Glomerular endothelial cell (primary cell): ENCODE measurements at regions not wholly inside any gene's neighbourhood (a gene's known extent, or its start where the extent isn't known, plus 50 kb on each side); places are given as distances from the start of the nearest gene placed in this dataset.

Experiments
- DNase-seq: peaks from one replicate; pipeline ENCODE4 v3.0.0-alpha.2; 2011; ENCODE audit warnings: low read depth, low spot score; ENCODE audit errors: extremely low read depth

DNA sequence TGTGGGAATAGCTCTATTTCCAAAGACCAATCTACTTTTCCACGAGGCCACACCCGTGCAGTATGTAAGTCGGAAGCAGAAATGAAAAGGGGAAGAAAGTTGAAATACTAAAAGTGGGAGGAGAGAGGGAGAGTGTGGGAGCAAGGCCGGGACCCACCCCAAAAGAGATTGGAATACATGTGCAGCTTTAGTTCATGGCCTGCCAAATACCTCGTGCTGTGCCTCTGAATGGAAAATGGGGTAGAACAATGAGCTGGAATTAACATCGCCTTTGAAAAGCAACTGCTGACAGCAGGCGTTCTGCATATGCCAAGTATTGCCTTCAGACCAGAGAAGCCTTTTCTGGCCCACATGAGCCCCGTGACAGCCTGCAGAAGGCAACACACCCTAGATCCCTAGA is 155.6 kb downstream of the CD83 start:
- DNase-seq: no peak

DNA sequence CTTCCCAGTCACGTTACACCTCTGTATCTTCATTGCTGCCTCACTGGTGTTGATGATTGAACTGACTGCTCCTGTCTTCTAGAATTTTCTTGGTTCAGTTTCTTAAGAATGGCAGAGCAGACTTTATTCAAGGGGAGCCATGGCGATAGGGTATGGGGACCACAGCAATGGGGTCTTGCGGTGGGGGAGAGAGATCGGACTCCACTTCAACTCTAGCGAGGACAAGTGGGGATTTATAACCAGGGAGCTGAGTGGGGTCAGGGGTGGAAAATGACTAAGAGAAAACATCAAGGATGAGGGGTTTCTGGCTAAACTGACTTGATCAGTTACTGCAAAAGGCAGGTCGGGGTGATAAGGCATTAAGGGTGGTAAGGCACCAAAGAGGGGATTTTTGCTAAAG is 156.4 kb downstream of the CD83 start:
- DNase-seq: no peak

DNA sequence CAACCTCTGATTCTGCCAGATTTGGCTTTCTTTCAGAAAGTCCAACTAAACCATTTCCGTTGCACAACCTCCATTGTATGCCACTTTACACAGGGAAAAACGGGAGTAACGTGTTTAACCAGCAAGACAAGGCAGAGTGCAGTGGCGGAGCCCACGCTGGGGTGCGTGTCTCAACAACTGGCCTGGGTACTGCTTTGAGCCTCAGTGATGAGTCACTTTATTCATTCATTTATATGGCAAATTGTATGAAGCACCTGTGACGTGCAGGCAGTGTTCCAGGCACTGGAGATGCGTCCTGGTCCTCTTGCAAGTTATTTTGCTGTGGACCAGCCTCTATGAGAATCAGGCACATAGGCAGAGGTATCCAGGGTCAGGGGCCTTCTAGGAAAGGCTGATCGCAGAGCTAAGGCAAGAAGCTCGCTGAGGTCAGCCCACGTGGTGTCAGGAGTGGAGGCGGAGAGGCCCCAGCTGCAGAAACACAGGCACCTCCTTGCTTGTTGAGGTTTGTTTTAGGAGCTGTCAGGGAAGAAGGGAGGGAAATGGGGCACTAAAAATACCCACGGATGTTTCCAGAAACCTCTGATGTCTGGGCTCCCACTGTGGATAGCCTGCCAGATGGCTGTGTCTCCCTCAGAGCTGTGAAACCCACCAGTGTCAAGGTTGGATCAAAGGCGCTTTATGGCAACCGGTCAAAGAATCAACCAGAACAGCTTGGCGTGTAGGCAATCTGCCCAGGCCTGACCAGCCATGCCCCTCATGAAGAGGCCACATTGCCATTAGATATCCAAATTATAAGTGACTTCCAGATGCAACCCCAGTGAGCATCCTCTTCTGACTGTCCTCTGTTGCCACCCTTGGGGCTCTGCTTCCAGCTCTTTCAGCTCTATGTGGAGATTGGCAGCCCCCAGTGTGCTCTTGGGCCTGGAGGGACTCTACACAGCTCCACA is 157.2 kb downstream of the CD83 start:
- no peak for DNase-seq

DNA sequence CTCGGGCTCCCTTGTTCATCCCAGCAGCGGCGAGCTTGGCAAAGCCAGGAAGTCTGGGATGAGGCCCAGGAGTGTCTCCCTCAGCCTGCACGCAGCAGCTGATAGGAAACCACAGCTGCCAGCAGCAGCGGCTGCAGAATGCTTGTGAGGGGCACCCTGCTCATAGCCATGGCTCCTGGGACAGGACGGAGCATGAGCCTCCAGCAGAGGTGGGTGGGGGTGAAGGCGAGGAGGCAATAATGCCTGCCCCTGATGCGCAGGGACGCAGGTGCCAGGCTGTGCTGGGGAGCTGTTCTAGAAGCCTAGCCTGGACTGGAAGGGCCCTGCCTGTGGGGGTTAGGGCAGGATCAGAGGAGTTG is 157.9 kb downstream of the CD83 start:
- DNase-seq: no peak

DNA sequence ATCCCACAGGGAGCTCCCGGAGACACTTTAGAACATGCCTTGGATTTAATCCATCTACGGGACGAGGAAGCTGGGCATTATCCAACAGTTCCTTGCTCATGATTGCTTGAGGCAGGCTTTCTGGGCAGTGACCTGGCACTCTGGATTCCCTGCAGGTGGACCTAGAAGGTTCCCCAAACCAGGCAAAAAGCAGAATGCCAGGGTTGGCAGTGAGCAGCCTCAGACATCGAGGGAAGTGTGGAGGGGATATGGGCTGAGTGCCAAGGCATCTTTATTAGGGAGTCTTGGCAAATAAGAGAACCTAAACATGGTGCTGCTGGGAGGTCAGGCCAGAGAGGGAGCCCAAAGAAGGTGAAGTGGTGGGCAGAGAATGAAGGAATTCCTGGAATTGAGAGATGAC is 158.5 kb downstream of the CD83 start:
- no peak for DNase-seq

DNA sequence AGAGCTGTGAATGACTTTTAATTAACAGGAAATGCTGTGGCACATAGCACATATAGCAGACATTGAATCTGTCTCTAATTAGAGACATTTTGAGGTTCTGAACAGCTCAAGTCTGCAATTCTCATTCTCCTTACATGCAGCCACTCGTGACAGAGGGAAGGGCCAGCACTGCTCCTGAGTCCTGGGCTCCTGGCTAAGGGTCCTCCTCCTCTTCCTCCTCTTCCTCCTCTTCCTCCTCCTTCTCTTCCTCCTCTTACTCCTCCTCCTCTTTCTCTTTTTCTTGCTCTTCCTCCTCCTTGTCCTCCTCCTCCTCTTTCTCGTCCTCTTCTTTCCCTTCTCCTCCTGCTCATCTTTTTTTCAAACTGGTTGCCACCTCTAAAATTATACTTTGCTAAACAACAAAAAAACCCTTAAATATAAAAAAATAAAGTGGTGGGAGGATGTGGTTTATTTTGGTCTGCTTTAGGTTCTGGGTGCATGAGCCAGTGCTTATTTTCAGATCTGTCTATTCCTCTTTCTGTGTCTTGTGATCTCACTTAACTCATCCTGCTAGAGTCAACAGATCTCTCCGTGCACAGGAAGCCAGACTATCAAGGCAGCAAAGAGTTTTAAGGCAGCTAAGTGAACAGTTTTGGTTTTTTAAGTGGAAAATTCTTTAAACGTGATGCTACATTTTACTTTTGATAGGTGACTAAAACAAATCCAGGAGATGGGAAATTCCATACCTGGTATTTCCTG is 159.3 kb downstream of the CD83 start:
- no peak for DNase-seq

DNA sequence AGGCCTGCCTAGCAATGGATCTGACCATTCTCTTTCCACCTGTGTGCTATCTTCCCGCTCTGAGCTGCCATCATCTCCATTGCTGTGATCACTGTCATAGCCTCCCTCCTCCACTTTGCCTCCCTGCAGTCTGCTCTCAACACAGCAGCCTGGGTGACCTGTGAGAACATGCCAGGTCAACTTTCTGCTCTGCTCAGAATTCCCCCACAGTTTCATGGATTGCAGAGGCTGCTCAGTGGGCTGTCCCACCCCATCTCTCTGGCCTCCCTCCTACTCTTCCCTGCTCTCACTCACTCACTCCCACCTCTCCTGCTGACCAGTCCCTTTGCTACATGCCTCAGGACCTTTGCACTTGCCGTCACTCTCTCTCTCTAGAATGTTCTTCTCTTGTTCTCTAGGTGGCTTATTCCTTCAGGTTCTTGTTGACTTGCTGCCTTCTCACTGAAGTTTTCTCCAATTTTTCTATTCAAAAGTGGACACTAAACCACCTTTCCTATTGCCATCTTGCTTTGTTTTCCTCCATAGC is 159.9 kb downstream of the CD83 start:
- no peak for DNase-seq

DNA sequence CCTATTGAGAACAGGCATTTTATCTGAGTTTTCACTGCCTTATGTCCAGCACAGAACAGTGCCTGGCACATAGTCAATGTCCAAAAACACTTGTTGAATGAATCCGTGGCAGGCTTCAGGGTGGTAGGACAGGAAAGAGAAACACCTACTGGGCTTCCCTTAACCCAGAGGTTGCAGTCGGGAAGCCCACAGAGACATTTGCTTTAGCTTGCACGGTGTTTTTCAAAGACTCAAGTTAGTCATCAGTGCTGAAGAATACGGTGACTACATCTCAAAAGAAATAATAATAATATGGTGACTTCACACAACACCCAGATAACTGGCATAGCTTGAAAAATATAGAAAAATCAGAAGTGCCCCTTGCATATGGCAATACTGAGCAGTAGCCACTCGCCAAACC is 160.4 kb downstream of the CD83 start:
- DNase-seq: no peak

DNA sequence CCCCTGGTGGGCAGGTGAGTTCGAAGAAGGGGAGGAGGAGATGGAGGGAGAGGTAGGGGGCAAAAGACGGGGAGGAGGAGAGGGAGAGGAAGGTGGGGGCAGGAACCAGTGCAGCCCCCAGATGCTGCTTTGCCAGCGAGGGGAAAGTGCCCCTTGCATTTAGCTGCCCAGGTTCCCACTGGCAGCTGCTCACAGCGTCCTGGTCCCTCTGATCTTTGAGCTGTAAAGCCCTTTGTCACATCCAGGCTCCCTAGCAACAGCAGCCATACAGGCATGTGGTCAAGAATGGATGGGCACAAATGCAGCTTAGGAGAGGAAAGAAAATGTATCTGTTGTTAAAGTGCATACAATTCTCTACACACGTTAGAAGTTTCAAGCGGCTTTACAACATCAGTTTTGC is 160.9 kb downstream of the CD83 start:
- no peak for DNase-seq

DNA sequence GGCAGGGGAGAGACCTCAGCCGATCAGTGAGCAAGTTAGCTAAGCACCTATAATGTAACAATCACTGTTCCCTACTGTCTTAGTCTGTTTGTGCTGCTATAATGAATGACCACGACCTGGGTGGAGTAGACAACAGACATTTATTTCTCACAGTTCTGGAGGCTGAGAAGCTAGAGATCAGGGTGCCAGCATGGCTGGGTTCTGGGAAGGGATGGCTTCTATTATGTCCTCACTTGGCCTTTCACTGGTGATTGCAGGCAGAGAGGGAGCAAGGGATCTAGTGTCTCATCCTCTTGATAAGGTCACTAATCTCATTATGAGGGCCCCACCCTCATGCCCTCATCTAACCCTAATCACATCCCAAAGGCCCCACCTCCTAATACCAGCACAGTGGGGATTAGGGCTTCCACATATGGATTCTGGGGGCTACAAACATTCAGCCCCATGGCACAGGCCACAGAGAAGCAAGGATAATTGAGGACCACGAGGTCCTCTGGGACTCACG is 162.5 kb downstream of the CD83 start:
- no peak for DNase-seq

DNA sequence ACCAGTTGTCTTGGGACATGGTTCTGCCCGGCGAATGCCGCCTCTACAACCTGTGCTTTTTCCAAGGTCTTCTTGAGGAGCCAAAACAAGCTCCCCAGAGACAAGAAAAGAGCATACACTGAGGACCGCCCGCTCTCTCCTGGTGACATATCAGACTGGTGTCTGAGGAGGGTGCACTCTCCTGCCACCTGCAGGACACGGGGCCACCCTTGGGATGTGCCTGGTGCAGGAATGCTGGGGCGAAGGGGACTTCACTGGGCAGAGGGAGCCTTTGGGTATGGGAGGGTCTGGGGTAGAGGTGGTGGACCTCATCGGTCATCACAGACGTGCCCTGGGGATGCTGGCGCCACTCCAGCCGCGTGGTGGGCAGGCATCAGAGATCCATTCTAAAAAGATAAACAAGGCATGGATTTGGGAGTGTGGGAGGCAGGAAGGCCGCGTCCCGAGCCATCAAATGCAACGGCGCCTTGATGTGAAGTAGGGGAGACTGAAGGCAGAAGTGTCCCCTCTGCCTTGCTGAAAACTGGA is 163.3 kb downstream of the CD83 start:
- DNase-seq: no peak

DNA sequence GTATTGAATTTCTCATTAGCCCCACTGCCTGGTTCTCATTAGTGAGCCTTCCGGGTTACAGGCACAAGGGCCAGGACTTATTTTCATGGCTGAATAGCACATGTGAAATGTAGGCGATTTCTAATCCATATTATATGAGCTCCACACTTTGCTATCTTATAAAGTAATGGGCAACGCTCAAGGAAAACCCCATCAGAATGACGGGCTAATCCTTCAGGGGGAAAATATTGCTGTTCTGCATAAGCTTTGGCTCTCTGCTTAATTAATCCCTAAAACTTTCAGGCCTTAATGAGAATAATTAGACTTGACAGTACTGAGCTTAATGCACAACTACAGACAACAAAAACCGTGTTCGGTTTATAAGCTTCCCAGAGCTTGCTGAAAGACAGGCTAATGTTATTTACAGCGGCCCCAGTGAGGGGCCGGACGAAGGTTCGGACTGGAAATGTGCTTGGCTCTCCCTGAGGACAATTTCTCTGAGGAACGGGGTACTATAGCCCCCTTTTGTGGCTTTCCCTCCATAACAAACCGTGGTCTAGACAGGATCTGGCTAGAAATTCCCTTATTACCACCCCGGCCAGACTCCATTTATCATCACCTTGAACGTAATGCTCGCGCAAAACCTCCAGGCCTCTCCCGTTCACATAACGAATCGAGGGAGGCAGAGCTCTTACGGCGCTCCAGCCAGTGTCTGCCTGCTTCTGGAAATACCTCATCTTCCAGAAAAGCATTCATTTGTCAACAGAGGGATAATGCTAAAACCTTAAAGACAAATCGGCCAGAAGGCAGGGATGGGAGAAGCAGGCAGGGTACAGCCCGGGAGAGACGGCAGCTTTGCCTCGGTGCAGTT is 164.5 kb downstream of the CD83 start:
- DNase-seq: no peak

DNA sequence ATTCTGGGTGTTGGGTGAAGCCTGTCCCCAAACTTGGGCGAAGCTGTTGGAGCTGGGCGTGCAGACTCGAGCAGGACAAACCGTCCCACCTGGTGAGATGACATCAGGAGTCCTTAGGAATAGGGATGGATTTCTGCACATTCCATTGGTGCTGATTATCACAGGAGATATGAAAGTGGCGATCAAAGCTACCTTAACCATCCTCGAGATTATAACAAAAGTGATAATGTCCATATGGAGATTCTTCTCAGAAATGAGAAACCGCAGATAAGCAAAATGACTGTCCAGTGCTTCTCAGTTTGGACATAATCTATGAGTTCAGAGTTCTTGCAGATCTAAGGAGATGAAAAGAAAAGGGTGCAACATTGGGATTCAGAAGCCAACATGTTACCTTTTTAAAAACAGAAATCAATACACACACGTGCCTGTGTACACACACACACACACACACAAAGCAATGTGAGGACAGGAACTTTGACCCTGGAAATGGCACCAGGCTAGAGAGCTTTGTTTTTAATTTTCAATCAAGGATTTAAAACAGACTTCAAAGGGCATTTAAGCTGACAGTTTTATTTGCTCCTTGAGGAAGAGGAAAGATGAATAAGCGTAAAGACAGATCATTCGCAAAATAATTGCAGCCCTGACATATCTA is 165.4 kb downstream of the CD83 start:
- no peak for DNase-seq

DNA sequence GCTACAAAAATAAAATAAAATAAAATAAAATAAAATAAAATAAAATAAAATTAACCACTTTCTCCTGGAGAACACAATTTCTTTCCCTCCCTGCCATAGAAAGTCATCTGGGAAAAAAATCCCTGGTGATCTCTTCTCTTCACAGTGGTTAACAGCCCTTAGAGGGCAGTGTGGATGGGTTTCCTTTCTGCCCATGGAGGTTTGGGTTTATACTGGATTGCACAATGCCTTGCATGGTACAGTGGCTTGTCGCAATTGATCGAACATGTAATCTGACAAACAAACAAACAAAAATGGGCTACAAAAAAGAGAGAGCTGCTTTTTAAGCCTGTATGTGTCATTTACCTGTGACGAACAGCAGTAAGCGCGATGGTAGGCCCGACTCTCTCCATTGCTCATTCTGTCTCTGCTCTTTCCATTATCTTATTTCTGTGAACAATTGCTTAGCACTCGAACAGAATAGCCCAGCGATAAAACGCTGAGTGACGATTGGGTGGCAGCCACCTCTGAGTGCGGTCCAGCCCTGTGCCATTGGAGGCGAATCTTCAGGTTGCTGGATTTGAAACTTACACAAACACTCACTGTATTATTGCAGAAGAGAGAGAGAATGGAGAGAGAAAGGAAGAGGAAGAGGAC is 166.1 kb downstream of the CD83 start:
- no peak for DNase-seq

DNA sequence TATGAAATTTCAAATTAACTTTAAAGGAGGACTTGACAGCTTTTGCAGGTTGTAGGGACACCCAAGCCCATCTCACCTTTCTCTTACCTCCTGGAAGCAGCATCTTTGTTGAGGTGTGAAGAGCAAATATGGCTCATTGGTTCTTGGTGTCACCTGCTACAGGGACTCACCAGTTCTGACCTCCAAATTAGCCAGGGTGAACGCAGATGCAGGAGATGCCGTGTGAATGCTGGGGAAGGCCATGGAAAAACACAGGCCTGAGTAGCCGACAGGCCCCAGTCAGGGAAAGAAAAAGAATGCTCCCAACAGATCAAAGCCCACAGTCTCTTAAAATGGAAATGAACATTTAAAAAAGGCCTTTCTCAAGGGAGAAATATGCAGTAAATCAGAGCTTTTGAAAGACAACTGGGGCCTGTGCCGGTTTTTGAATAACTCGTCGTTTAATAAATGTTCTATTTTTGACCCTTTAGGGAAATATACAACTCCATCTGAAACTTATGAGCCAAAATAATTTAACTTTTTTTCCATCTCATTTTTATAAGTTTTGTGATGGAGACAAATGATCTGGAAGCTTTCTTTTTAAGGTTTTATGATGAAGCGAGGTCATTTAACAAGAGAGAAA is 167.5 kb downstream of the CD83 start:
- DNase-seq: no peak

DNA sequence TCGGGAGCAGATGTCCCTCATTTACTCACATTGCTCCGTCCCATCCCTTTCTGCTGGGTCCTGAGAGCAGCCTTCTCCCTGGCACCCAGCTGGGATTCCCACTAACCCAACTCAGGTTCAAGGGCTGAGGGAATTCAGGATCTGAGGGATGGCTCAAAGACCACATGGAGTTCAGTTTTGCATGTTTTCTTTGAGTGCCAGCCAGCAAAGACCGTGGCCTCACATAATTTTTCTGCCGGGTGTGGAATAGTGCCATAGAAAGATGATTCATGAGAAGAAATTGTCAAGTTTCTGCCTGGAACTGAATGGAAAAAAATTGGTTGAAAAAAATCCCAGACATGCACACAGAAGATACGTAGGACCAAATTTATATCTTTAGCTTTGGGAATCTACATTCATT is 168.6 kb downstream of the CD83 start:
- DNase-seq: no peak

DNA sequence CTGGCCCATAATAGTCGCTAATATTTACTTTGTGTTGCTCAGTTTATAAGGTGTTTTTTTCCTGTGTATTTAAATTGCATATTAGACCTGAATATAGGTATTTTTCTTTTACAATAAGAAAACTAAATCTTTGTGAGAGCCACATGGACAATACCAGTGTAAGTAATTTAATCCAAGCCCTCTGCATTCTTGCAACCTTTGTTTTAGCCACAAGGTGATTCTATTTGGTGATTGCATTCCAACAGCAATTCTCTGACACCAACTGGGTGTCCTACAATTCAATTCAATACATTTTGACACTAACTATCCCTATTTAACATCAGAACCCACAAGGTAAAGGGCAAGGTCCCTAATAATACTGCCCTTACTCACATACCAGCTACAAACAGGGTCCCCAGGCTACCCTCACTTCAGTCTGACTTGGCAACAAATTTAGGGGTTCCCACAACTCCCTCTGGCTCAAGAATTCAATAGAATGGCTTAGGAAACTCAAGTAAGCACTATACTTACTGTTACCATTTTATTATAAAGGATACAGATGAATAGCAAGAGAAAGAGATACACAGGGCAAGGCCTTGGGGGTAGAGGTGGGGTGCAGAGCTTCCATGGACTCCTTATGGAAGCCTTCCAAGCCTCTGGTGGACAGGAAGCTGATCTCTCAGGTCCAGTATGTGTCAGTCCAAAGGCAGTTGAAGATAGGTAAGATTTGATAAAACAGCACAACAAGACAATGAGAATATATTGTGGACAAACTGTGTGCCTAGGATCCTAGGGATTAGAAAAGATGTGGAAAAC is 169.3 kb downstream of the CD83 start:
- no peak for DNase-seq

DNA sequence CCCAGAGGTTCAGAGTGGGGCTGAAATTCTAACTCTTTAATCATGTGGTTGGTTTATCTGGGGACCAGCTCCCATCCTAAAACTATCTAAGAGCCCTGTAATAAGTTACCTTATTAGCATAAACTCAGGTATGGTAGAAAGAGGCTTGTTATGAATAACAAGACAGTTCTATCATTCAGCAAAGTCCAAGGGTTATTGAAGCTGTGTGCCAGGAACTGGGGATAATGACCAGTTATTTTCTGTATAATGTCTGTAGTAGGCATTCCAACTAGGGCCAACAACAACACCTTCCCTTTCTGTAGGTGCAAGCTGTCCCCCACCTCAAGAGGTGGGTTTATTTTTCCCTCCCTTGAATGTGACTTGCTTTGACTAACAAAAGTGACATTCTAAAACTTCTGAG is 170.1 kb downstream of the CD83 start:
- no peak for DNase-seq
